ENCODE measurements at regions not wholly inside any gene's neighbourhood (a gene's known extent, or its start where the extent isn't known, plus 50 kb on each side); places are given as distances from the start of the nearest gene placed in this dataset.

DNA sequence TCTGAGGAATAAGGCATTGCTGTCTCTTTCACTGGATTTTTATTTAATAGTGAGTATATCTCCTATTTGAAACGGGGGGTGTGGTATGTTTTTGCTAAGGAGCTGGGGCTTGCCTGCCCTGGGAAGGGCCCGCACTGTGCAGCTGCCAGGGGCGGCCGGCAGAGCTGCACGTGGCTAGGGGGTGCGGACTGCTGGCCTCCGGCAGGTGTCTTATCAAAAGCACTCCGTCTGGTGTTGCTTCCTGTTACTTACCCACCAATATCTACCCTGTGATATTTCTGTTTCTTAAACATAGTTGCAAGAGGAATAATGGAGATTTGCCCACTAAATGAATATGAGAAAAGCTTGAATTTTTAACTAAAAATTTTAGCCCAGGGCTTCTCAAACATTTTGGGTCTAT lies 232.0 kb downstream of the IRX1 start:
- no peak for DNase-seq

GRCh38 chr5:3828761-3829160 lies 233.1 kb downstream of the IRX1 start:
- no peak for DNase-seq

GRCh38 chr5:3833566-3833965 lies 237.9 kb downstream of the IRX1 start:
- DNase-seq: no peak

- no peak for DNase-seq
Observed at GRCh38 chr5:3835811-3836210, 240.2 kb downstream of the IRX1 start.

DNA sequence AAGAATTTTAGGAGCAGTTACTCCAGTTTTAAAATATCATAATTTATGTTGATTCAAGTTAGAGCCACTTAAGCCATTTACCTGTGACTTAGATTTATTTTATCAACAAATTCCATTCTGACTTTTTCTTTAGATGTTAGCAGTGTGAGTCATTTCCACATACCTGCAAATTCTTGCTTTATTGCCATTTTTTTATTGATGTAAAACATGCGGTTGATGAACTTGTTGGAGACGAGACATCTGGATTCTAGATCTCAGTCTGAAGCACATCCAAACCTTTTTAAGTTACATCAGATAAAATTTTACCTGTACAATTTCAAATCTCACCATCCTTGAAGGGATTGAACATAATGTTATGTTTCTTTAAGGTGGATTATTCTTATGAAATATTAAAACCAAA lies 240.9 kb downstream of the IRX1 start:
- no peak for DNase-seq

DNA sequence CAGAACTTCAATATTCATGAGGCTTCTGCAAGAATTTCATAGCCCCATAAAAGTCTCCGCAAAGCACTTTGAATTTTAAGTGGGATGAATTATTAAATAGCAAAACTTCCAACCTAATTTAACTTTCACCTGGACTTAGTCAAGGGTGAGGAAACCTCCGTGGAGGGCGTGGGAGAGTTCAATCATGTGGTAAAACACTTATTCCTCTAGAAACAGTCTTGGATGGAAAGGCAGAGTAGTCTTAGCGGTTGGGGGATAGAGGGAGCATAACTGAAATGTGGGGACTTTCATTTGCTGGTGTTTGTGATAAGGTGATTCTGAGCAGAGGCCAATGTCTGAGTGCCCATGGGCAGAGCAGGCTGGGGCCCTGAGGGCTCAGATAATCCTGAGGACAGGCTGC lies 241.9 kb downstream of the IRX1 start:
- no peak for DNase-seq

GRCh38 chr5:3839151-3839550 lies 243.5 kb downstream of the IRX1 start:
- DNase-seq: no peak

DNA sequence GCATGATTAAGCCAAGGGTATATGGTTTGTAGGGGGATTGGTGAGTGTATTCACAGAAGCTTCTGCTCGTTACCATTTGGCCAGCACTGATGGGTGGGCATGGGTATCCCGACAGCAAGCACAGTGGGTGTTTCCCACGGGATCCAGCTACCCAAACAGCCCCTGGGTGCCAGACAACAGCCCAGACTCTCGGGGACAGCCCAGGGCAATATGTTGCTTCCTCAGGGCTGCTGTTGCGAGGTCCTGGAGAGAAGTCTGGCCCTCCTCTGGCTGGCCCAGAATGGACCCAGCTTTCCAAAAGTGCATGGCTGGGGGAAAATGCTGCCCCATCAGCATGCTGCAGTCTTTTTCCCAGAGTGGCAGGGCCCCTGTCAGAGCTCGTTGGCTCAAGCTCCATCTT lies 247.0 kb downstream of the IRX1 start:
- no peak for DNase-seq

DNA sequence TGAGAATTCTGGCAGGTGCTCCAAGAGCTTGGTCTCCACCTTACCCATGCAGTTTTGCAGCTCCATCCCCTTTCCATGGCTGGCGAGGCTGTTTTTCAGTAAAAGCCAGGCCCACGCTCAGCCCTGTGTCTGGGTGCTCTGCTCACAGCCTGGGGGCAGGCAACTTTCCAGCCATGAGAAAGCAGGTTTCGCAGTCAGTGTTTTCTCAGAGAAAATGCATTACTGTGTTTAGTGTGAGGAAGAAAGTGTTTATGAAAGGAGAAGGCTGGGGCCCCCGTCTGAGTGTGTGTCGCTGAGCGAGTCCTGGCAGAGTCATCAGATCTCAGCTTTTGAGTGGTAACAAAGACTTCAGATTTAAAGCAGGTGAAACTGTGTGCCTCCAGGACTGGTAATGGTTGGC lies 248.1 kb downstream of the IRX1 start:
- DNase-seq: no peak

DNA sequence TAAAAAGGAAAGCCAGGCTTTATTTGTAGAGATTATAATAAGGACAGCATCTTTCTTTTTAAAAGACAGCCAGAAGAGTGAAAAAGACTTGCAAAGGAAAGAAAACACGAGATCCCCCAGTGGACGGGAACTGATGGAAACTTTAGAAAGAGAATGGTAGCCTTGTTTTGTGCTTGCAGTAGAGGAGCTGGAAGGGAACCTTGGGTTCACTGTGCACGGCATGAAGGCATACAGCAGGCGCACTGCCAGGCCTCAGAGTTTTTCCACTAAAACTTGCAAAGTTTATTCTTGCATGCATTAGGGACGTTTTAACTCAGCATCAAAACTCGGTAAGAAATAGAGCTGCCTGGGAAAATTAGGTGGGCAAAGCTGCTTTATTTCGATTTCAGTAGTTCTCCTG lies 248.6 kb downstream of the IRX1 start:
- no peak for DNase-seq

GRCh38 chr5:3845230-3845629 lies 249.6 kb downstream of the IRX1 start:
- DNase-seq: no peak

DNA sequence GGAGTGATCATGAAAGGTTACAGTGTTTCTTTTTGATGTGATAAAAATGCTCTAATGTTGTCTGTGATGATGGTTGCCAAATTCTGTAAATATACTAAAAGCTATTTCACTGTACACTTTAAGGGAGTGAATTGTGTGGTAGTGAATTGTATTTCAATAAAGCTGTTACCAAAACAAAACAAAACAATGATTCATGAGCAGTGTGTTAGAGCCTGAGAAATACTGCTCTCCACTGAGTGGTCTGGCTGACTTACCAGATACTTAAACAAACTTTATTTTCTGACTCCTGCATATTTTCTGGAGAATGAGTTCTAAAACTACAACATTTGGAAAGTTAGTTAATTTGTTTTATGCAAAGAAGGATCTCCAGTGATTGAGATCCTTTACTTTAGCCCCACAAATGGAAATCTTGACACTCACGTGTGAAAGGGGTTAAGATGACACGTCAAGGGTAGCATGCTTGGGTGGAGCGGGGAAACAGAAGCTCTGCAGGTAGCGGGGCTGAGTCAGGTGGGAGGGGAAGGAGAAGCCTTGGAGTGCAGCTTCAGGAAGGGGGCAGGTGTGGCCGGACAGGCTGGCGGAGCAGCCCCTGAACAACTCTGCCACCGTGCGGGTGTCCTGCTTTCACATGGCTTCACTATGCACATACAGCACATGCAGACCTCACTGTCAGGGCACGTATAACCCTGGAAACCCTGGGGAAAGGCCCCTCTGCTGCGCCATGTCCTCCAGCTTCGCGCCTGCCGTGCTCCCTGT lies 256.7 kb downstream of the IRX1 start:
- no peak for DNase-seq

DNA sequence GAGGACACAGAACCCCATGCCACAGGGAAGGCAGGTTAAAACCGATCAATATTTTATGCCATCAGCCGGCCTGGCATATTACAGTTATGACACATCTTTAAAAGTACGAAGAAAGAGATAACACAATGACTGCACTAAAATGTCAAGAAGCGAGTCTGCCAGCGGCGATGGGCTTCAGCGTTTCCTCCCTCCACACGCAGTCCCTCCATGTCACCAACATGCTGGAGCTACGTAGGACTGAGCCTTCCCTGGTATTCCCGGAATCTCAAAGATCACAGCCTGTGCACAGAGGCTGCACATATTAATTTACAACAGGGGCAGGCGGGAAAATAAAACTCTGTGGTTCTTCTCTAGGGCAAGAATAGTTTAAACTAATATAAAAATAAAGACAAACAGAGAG lies 257.7 kb downstream of the IRX1 start:
- DNase-seq: no peak

DNA sequence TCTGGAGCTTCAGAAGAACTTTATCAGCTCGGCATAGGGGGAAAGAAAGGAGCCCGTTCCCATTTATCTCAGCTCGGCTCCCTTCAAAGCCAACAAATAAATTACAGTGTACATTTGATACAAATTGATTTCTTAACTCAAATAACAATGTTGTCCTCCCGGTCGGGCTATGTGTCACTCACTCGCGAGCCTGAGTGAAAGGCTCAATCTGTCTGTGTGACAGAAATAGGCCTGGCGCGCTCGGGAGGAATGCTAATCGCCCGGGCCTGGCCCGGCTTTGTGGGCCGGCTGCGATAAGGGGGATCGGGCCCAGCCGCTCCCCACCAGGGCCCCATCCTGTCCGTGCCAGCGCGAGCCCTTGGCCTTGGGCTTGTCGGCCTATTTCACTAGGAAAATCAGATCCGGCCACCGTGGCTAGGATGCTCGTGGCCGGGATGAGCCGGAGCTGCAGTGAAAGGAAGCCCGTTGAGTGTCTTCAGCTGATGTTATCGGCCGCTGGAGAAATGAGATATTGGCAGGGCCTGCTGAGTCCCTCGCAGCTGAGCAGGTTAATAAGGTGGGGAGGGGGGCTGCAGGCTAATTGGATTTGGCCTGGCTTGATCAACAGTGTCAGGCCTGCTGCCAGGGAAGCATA lies 258.7 kb downstream of the IRX1 start:
- no peak for DNase-seq

GRCh38 chr5:3856036-3856435 lies 260.4 kb downstream of the IRX1 start:
- DNase-seq: no peak

GRCh38 chr5:3858524-3858923 lies 262.9 kb downstream of the IRX1 start:
- no peak for DNase-seq

DNA sequence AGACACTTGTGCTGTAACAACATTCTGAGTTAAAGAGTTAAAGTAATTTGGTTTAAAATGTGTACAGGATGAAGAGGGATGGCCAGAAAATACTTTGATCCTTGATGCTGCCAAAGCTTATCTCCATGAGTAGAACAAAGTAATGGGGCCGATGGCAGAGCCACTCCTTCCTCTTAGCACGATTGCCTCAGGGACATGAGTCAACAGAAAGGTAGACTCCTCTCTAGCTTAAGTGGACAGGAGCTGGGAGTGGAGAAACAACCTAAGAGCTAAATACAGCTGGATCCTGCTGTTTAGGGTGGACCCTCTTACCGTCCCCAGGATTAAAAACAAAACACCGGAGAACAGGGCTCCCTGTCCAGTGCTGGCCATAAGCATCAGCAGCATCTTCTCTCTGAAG lies 267.3 kb downstream of the IRX1 start:
- no peak for DNase-seq

- no peak for DNase-seq
Observed at GRCh38 chr5:3875144-3875543, 279.5 kb downstream of the IRX1 start.

GRCh38 chr5:3878267-3878666 lies 282.6 kb downstream of the IRX1 start:
- DNase-seq: no peak

- no peak for DNase-seq
Observed at GRCh38 chr5:3883040-3883439, 287.4 kb downstream of the IRX1 start.

- DNase-seq: peak; percentile 5
Observed at GRCh38 chr5:3886524-3887451, 291.2 kb downstream of the IRX1 start.

- DNase-seq: no peak
Observed at GRCh38 chr5:3888310-3888709, 292.7 kb downstream of the IRX1 start.

DNA sequence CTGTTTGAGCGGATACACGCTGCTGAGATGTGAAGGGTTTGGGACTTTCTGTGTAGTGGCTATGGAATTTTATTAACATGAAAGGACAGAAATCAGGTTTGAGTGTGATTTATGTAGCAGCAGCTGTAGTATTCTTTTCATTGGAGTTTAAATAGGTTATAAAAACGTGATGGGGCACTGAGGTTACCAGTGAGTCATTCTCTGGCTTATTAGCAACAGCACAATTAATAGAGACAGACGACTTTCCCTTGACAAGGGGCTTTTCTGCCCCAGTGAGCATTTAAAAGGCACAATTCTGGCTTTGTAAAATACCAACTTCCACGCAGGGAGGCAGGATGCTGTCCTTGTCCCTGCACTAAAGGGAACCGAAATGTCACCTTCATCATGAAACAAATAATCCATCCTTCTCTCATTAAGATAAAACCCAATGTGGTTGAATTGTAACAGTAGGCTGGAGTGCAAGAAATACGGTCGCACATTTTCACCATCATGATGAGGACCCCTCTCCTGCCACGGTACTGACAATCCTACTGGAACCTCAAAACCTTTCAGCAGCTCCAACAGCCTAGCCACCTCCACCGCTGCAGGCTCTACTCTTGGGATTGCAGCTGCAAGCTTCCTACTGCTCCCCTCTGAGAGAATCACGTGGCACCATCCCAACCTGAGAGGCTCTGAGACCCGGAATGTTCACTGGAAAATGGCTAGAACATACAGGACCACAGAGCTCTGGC lies 293.9 kb downstream of the IRX1 start:
- no peak for DNase-seq
